GM12878 (cell line): ENCODE measurements at regions not wholly inside any gene's neighbourhood (a gene's known extent, or its start where the extent isn't known, plus 50 kb on each side); places are given as distances from the start of the nearest gene placed in this dataset.

Source experiments
- ATAC-seq: fragments of 200-7000 bp; cut with Tn5 transposase; 3 replicates; pipeline ENCODE4 v1.9.1; 2020; ENCODE audit warnings: mild to moderate bottlenecking, moderate library complexity
- BruUV-seq: library from RNA; stranded (reverse); fragments of 400-500 nt; replicated peaks from 2 replicates; lab custom pipeline; 2021; lab: Mats Ljungman, UMichigan
- CTCF ChIA-PET: fragments of 300-600 bp; sonication (Branson Sonifier 250); formaldehyde crosslinking; extraction: SDS; loops from one replicate; lab custom pipeline; 2021; ENCODE audit warnings: inconsistent platforms; lab: Yijun Ruan, JAX
- POLR2A ChIA-PET: fragments of 350-600 bp; formaldehyde crosslinking; extraction: SDS; loops from one replicate; lab custom pipeline; 2021; ENCODE audit warnings: inconsistent platforms; lab: Charles Lee
- RAD21 ChIA-PET: fragments of 300-600 bp; sonication (Branson Sonifier 250); formaldehyde crosslinking; loops from one replicate; lab custom pipeline; 2023; ENCODE audit warnings: antibody characterized with exemption; ENCODE audit not compliant: unreplicated experiment; lab: Charles Lee
- SMC1A ChIA-PET: fragments of 300-600 bp; sonication (Branson Sonifier 250); formaldehyde crosslinking; loops from one replicate; lab custom pipeline; 2023; ENCODE audit not compliant: unreplicated experiment, uncharacterized antibody; lab: Charles Lee
- DNase-seq: peaks from one replicate; pipeline ENCODE4 v3.0.0-alpha.2; 2011; ENCODE audit warnings: low read depth, low spot score
- FAIRE-seq: peaks from 3 replicates; lab custom pipeline; 2011; peaks lifted over from hg19 to GRCh38; lab: Jason Lieb, UNC
- H2AFZ ChIP-seq: 2 replicates; pipeline ENCODE4 v1.6.0; 2011; ENCODE audit warnings: low read depth, low read length, control low read depth; ENCODE audit not compliant: control insufficient read depth
- H3K27ac ChIP-seq: 2 replicates; pipeline ENCODE4 v1.5.1; 2011; ENCODE audit warnings: control low read depth; ENCODE audit not compliant: control insufficient read depth, insufficient read depth
- H3K27me3 ChIP-seq, 2 experiments: replicated peaks in 1 of 2; 2 replicates each; pipeline versions ENCODE4 v1.6.0 to v1.6.1; 2011; ENCODE audit warnings: low read length in 1 of 2; ENCODE audit not compliant: control insufficient read depth in 2 of 2, insufficient read depth in 2 of 2
- H3K36me3 ChIP-seq, 2 experiments: 2 replicates each; pipeline ENCODE4 v1.5.1; 2011; ENCODE audit warnings: low read length in 1 of 2; ENCODE audit not compliant: control insufficient read depth in 2 of 2, insufficient read depth in 2 of 2
- H3K4me1 ChIP-seq: 2 replicates; pipeline ENCODE4 v1.6.1; 2011; ENCODE audit warnings: mild to moderate bottlenecking, low read length, moderate library complexity, mixed read lengths; ENCODE audit not compliant: control insufficient read depth, insufficient read depth
- H3K4me2 ChIP-seq: 2 replicates; pipeline ENCODE4 v1.6.0; 2011; ENCODE audit warnings: control low read depth; ENCODE audit not compliant: control insufficient read depth, insufficient read depth
- H3K4me3 ChIP-seq: fragments of 200-600 bp; sonication (generic); 2 replicates; pipeline ENCODE4 v1.5.1; 2016
- H3K79me2 ChIP-seq: 2 replicates; pipeline ENCODE4 v1.6.0; 2011; ENCODE audit warnings: low read length; ENCODE audit not compliant: control insufficient read depth, insufficient read depth
- H3K9ac ChIP-seq: 2 replicates; pipeline ENCODE4 v1.8.0; 2011; ENCODE audit warnings: low read length, control low read depth, mixed read lengths; ENCODE audit not compliant: control insufficient read depth, insufficient read depth
- H3K9me3 ChIP-seq: replicated peaks from 3 replicates; pipeline ENCODE4 v1.5.1; 2011; ENCODE audit warnings: mild to moderate bottlenecking, low read length; ENCODE audit not compliant: control insufficient read depth, insufficient read depth
- H4K20me1 ChIP-seq: 2 replicates; pipeline ENCODE4 v1.6.0; 2011; ENCODE audit not compliant: control insufficient read depth, insufficient read depth
- BMI1 ChIP-seq: fragments of 450-650 bp; IDR thresholded peaks from 2 replicates; pipeline ENCODE4 v1.6.1; 2016; ENCODE audit warnings: mild to moderate bottlenecking, moderate library complexity, borderline replicate concordance
- CHD2 ChIP-seq: IDR thresholded peaks from 2 replicates; pipeline ENCODE4 v1.6.1; 2011; ENCODE audit warnings: low read depth, low read length, improper control_type of control experiment, borderline replicate concordance
- E2F4 ChIP-seq: IDR thresholded peaks from 2 replicates; pipeline ENCODE4 v1.6.1; 2012; ENCODE audit warnings: low read depth, low read length, improper control_type of control experiment
- EP300 ChIP-seq, 2 experiments: fragments of 150-350 bp in 1 of 2; IDR thresholded peaks; 2 replicates each; pipeline ENCODE4 v1.6.1; 2011 to 2012; ENCODE audit warnings: low read depth in 2 of 2, low read length in 2 of 2, borderline replicate concordance in 1 of 2, improper control_type of control experiment in 1 of 2, inconsistent platforms in 1 of 2; ENCODE audit not compliant: control insufficient read depth in 1 of 2
- ETV6 ChIP-seq, 2 experiments: fragments of 450-650 bp in 1 of 2; IDR thresholded peaks in 1 of 2; conservative IDR thresholded peaks in 1 of 2; 2 replicates each; pipeline ENCODE4 v1.6.1; 2014; ENCODE audit warnings: antibody characterized with exemption in 1 of 2, borderline replicate concordance in 1 of 2, low read depth in 1 of 2, mild to moderate bottlenecking in 1 of 2, moderate library complexity in 1 of 2
- NR2F1 ChIP-seq: fragments of 450-650 bp; conservative IDR thresholded peaks from 2 replicates; pipeline ENCODE4 v1.6.1; 2017; ENCODE audit warnings: mild to moderate bottlenecking
- PAX5 ChIP-seq: IDR thresholded peaks from 2 replicates; pipeline ENCODE4 v1.6.1; 2011; ENCODE audit warnings: low read depth, low read length, borderline replicate concordance
- PML ChIP-seq: IDR thresholded peaks from 2 replicates; pipeline ENCODE4 v1.6.1; 2012; ENCODE audit warnings: low read length, inconsistent platforms
- POLR2AphosphoS2 ChIP-seq: IDR thresholded peaks from 2 replicates; pipeline ENCODE4 v1.6.1; 2011; ENCODE audit warnings: low read depth, mild to moderate bottlenecking, low read length, improper control_type of control experiment, moderate library complexity
- RAD21 ChIP-seq: IDR thresholded peaks from 2 replicates; pipeline ENCODE4 v1.6.1; 2011; ENCODE audit warnings: mild to moderate bottlenecking, low read depth, low read length, moderate library complexity; ENCODE audit not compliant: insufficient read depth
- SRF ChIP-seq, 2 experiments: IDR thresholded peaks; 2 replicates each; pipeline ENCODE4 v1.6.1; 2011; ENCODE audit warnings: low read depth in 2 of 2, low read length in 2 of 2, mild to moderate bottlenecking in 1 of 2, moderate library complexity in 1 of 2
- WRNIP1 ChIP-seq: IDR thresholded peaks from 2 replicates; pipeline ENCODE4 v1.6.1; 2011; ENCODE audit warnings: low read depth, low read length, improper control_type of control experiment, borderline replicate concordance
- ZNF217 ChIP-seq: fragments of 450-650 bp; IDR thresholded peaks from 2 replicates; pipeline ENCODE4 v1.6.1; 2017; ENCODE audit warnings: antibody characterized with exemption, mild to moderate bottlenecking
- WGBS: methylation state at CpG from one replicate; pipeline ENCODE4 v1.1.6; 2016; ENCODE audit warnings: low lambda C conversion rate; ENCODE audit not compliant: insufficient replicate concordance, insufficient coverage; ENCODE audit errors: missing lambda C conversion rate; 5-methylcytosine and 5-hydroxymethylcytosine counted together
- in situ Hi-C: fragments of 300-500 bp; cut with MboI; formaldehyde crosslinking; loops from 9 replicates; pipeline ENCODE4 v1.14.3; 2018; ENCODE audit warnings: mixed read lengths
- intact Hi-C: fragments of 100-400 bp; cut with micrococcal nuclease; formaldehyde crosslinking; loops from one replicate; pipeline ENCODE4 v1.14.2; 2022; ENCODE audit not compliant: unreplicated experiment

- H3K36me3 ChIP-seq, result no peaks in the 10 kb centered on the region
- DNase-seq (no peak), ATAC-seq (no peak), FAIRE-seq (no peak)
- no peak overlapping the region for H3K27ac ChIP-seq
- ChIA-PET SMC1A (interaction anchor here (0.7 kb wide), 1 partner anchor 1458 kb away, joined by 3 read pairs; no protein-coding TSS in a partner anchor), RAD21 (interaction anchor here (1.6 to 2.3 kb wide), 2 partner anchors 1410 to 1416 kb away, joined by 3 to 6 read pairs; no protein-coding TSS in a partner anchor), CTCF (interaction anchor here (0.6 kb wide), 1 partner anchor 502 kb away, joined by 3 read pairs; no protein-coding TSS in a partner anchor), POLR2A (no interaction called here)
- H3K79me2 ChIP-seq, result no peaks in the 10 kb centered on the region
- TF ChIP-seq RAD21, result no peak
- TF ChIP-seq SRF (IDR thresholded peaks at IDR 0.05; ENCODE audit: low read depth in 2 of 2, low read length in 2 of 2), result no peak
- TF ChIP-seq ETV6 (conservative IDR thresholded peaks at IDR 0.05 in 1 of 2, IDR thresholded peaks at IDR 0.05 in 1 of 2; ENCODE audit: borderline replicate concordance in 1 of 2, low read depth in 1 of 2), result no peak
- no peak for TF ChIP-seq NR2F1
- TF ChIP-seq EP300 (IDR thresholded peaks at IDR 0.05; ENCODE audit: borderline replicate concordance in 1 of 2, control insufficient read depth in 1 of 2, low read depth in 2 of 2, low read length in 2 of 2), result no peak
- no peak for TF ChIP-seq PAX5
- no peak for TF ChIP-seq BMI1
- TF ChIP-seq PML, result no peak
- TF ChIP-seq WRNIP1, result no peak
- no peak for TF ChIP-seq CHD2
- no peak for TF ChIP-seq E2F4
- TF ChIP-seq ZNF217, result no peak
- no peak for TF ChIP-seq POLR2AphosphoS2
- no TSS peak for BruUV-seq
- no peaks in the 10 kb centered on the region for H3K27me3 ChIP-seq
- H2AFZ ChIP-seq, result no peak overlapping the region
- in situ Hi-C loops, result loop anchor here (10.0 kb wide), 1 partner anchor 1461 kb away; no protein-coding TSS in a partner anchor
- H4K20me1 ChIP-seq, result no peaks in the 10 kb centered on the region
- no peaks in the 10 kb centered on the region for H3K9me3 ChIP-seq
- intact Hi-C loops, result loop anchor here (1.0 to 10.0 kb wide), 5 partner anchors 871 to 1459 kb away; partner anchors contain the start of gene KLF6
- 28% methylated on average over 5 of the region's 5 CpGs for WGBS
- H3K4me2 ChIP-seq, result no peak overlapping the region
- no peak overlapping the region for H3K9ac ChIP-seq
- no peak overlapping the region for H3K4me3 ChIP-seq
- H3K4me1 ChIP-seq, result no peaks in the 10 kb centered on the region
Measured at GRCh38 chr10:4655879-4656278, 170.1 kb upstream of the AKR1E2 start.
